Smooth muscle cell (in vitro differentiated cells): ENCODE measurements at regions not wholly inside any gene's neighbourhood (a gene's known extent, or its start where the extent isn't known, plus 50 kb on each side); places are given as distances from the start of the nearest gene placed in this dataset.
"Not testable (repeated sequence)": the region's sequence is repeated elsewhere in the genome, so short reads cannot be mapped to it uniquely, and the experiment has no call there.

ENCODE experiments used
- DNase-seq: peaks from one replicate; lab custom pipeline; 2025; ENCODE audit not compliant: unreplicated experiment; lab: John Stamatoyannopoulos, UW
- H2AFZ ChIP-seq: fragments of 200-600 bp; sonication (generic); 2 replicates; pipeline ENCODE4 v1.6.0; 2016; ENCODE audit warnings: antibody characterized with exemption, low read depth, mild to moderate bottlenecking
- H3F3A ChIP-seq: fragments of 200-600 bp; sonication (generic); 2 replicates; pipeline ENCODE4 v1.6.0; 2017; ENCODE audit warnings: antibody characterized with exemption, low read depth
- H3K27ac ChIP-seq: fragments of 200-600 bp; sonication (generic); 2 replicates; pipeline ENCODE4 v1.5.1; 2016; ENCODE audit warnings: low read depth, mild to moderate bottlenecking
- H3K27me3 ChIP-seq: fragments of 200-600 bp; sonication (generic); 2 replicates; pipeline ENCODE4 v1.6.1; 2016; ENCODE audit warnings: low read depth, mild to moderate bottlenecking
- H3K36me3 ChIP-seq: fragments of 200-600 bp; sonication (generic); 2 replicates; pipeline ENCODE4 v1.5.1; 2016; ENCODE audit warnings: low read depth
- H3K4me1 ChIP-seq: fragments of 200-600 bp; sonication (generic); 2 replicates; pipeline ENCODE4 v1.5.1; 2016; ENCODE audit warnings: low read depth
- H3K4me2 ChIP-seq: fragments of 200-600 bp; sonication (generic); 2 replicates; pipeline ENCODE4 v1.6.0; 2016; ENCODE audit warnings: mild to moderate bottlenecking
- H3K4me3 ChIP-seq: fragments of 200-600 bp; sonication (generic); 2 replicates; pipeline ENCODE4 v1.5.1; 2016; ENCODE audit warnings: mild to moderate bottlenecking
- H3K79me2 ChIP-seq: fragments of 200-600 bp; sonication (generic); 2 replicates; pipeline ENCODE4 v1.6.0; 2016; ENCODE audit warnings: low read depth, mild to moderate bottlenecking
- H3K9ac ChIP-seq: fragments of 200-600 bp; sonication (generic); 2 replicates; pipeline ENCODE4 v1.6.0; 2016; ENCODE audit warnings: low read depth
- H3K9me3 ChIP-seq: fragments of 200-600 bp; sonication (generic); replicated peaks from 2 replicates; pipeline ENCODE4 v1.5.1; 2016; ENCODE audit warnings: low read depth
- H4K20me1 ChIP-seq: fragments of 200-600 bp; sonication (generic); 2 replicates; pipeline ENCODE4 v1.6.0; 2016; ENCODE audit warnings: low read depth
- CTCF ChIP-seq: fragments of 200-600 bp; sonication (generic); IDR thresholded peaks from 2 replicates; pipeline ENCODE4 v1.5.1; 2017; ENCODE audit warnings: borderline replicate concordance, mild to moderate bottlenecking, antibody characterized with exemption; ENCODE audit not compliant: insufficient read depth, poor library complexity, severe bottlenecking
- WGBS: methylation state at CpG from one replicate; pipeline ENCODE4 v1.1.7; 2016; ENCODE audit warnings: low lambda C conversion rate; 5-methylcytosine and 5-hydroxymethylcytosine counted together

- WGBS = 81% methylated on average over 11 of the region's 11 CpGs
- no peaks in the 10 kb centered on the region for H3K79me2 ChIP-seq
- no peaks in the 10 kb centered on the region for H4K20me1 ChIP-seq
- H3K27me3 ChIP-seq = no peaks in the 10 kb centered on the region
- no peak for TF ChIP-seq CTCF
- no peak for DNase-seq
- no peak overlapping the region for H2AFZ ChIP-seq
- H3K9me3 ChIP-seq = no peaks in the 10 kb centered on the region
- no peak overlapping the region for H3K27ac ChIP-seq
- H3F3A ChIP-seq = no peaks in the 10 kb centered on the region
- no peaks in the 10 kb centered on the region for H3K4me1 ChIP-seq
- no peak overlapping the region for H3K9ac ChIP-seq
- H3K36me3 ChIP-seq = no peaks in the 10 kb centered on the region
- H3K4me3 ChIP-seq = no peak overlapping the region
- H3K4me2 ChIP-seq = no peak overlapping the region
These were observed 75.0 kb upstream of the JCAD start for GRCh38 chr10:30134171-30134945.

- no peak for DNase-seq
- Histone ChIP-seq H3K4me3 (no peak overlapping the region), H3F3A (no peaks in the 10 kb centered on the region), H3K36me3 (no peaks in the 10 kb centered on the region), H3K4me1 (no peaks in the 10 kb centered on the region), H3K79me2 (no peaks in the 10 kb centered on the region), H3K9ac (no peak overlapping the region), H3K27ac (no peak overlapping the region), H3K27me3 (no peaks in the 10 kb centered on the region), H4K20me1 (no peaks in the 10 kb centered on the region), H3K9me3 (no peaks in the 10 kb centered on the region), H2AFZ (no peak overlapping the region), H3K4me2 (no peak overlapping the region)
- WGBS = 89% methylated on average over 1 of the region's 1 CpG
- TF ChIP-seq CTCF = no peak
These were observed 73.8 kb upstream of the JCAD start for GRCh38 chr10:30133198-30133597.

GRCh38 chr10:30131369-30131768 is 72.0 kb upstream of the JCAD start:
- H2AFZ ChIP-seq, H3K4me2 ChIP-seq: not testable (repeated sequence)

GRCh38 chr10:30129326-30129725 is 69.9 kb upstream of the JCAD start:
- not testable (repeated sequence) for H3K4me2 ChIP-seq, H3K9me3 ChIP-seq, H3K27me3 ChIP-seq, H3K36me3 ChIP-seq, H3K4me3 ChIP-seq, H2AFZ ChIP-seq, H3K4me1 ChIP-seq, H3K79me2 ChIP-seq, H4K20me1 ChIP-seq, H3F3A ChIP-seq, H3K9ac ChIP-seq, H3K27ac ChIP-seq, DNase-seq
- 89% methylated on average over 8 of the region's 8 CpGs for WGBS

More at GRCh38 chr10:30131369-30131768, 72.0 kb upstream of the JCAD start:
- H3K27me3 ChIP-seq, H3K27ac ChIP-seq, H3K9me3 ChIP-seq, DNase-seq, H3F3A ChIP-seq, H3K79me2 ChIP-seq, H3K4me1 ChIP-seq, H3K9ac ChIP-seq, H4K20me1 ChIP-seq, H3K4me3 ChIP-seq, H3K36me3 ChIP-seq: not testable (repeated sequence)
- 90% methylated on average over 13 of the region's 13 CpGs for WGBS

GRCh38 chr10:30127120-30127541 is 67.7 kb upstream of the JCAD start:
- H3K27ac ChIP-seq = peak overlapping the region; percentile 32
- no peak overlapping the region for H2AFZ ChIP-seq
- no peak overlapping the region for H3K4me3 ChIP-seq
- no peaks in the 10 kb centered on the region for H3F3A ChIP-seq
- H3K79me2 ChIP-seq = no peaks in the 10 kb centered on the region
- no peaks in the 10 kb centered on the region for H3K9me3 ChIP-seq
- no peak for DNase-seq
- no peak overlapping the region for H3K4me2 ChIP-seq
- no peaks in the 10 kb centered on the region for H3K27me3 ChIP-seq
- no peaks in the 10 kb centered on the region for H3K4me1 ChIP-seq
- WGBS = 77% methylated on average over 10 of the region's 10 CpGs
- TF ChIP-seq CTCF = no peak
- H4K20me1 ChIP-seq = no peaks in the 10 kb centered on the region
- H3K36me3 ChIP-seq = no peaks in the 10 kb centered on the region
- H3K9ac ChIP-seq = no peak overlapping the region
